MM.1S (cell line): ENCODE measurements at regions not wholly inside any gene's neighbourhood (a gene's known extent, or its start where the extent isn't known, plus 50 kb on each side); places are given as distances from the start of the nearest gene placed in this dataset.

ENCODE experiments used
- DNase-seq: peaks from one replicate; pipeline ENCODE4 v3.0.0-alpha.2; 2015
- H2AFZ ChIP-seq: fragments of 300-600 bp; sonication (generic); 2 replicates; pipeline ENCODE4 v1.6.0; 2016; ENCODE audit warnings: antibody characterized with exemption, low read length
- H3F3A ChIP-seq: fragments of 300-600 bp; sonication (generic); 2 replicates; pipeline ENCODE4 v1.6.1; 2016; ENCODE audit warnings: mild to moderate bottlenecking, antibody characterized with exemption, low read length, moderate library complexity, mixed read lengths; ENCODE audit not compliant: insufficient read depth
- H3K27ac ChIP-seq: fragments of 300-600 bp; sonication (generic); 2 replicates; pipeline ENCODE4 v1.5.1; 2016; ENCODE audit warnings: mild to moderate bottlenecking, low read length
- H3K27me3 ChIP-seq: fragments of 300-600 bp; sonication (generic); replicated peaks from 2 replicates; pipeline ENCODE4 v1.6.0; 2016; ENCODE audit warnings: low read length; ENCODE audit not compliant: insufficient read depth
- H3K36me3 ChIP-seq: fragments of 300-600 bp; sonication (generic); replicated peaks from 2 replicates; pipeline ENCODE4 v1.6.1; 2016; ENCODE audit warnings: mild to moderate bottlenecking, low read length, mixed read lengths; ENCODE audit not compliant: insufficient read depth
- H3K4me1 ChIP-seq: fragments of 300-600 bp; sonication (generic); 2 replicates; pipeline ENCODE4 v1.6.1; 2016; ENCODE audit warnings: low read length, mixed read lengths
- H3K4me2 ChIP-seq: fragments of 300-600 bp; sonication (generic); 2 replicates; pipeline ENCODE4 v1.6.0; 2016; ENCODE audit warnings: low read depth, low read length
- H3K4me3 ChIP-seq: fragments of 300-600 bp; sonication (generic); 2 replicates; pipeline ENCODE4 v1.5.1; 2016; ENCODE audit warnings: low read length, mixed read lengths
- H3K79me2 ChIP-seq: fragments of 300-600 bp; sonication (generic); 2 replicates; pipeline ENCODE4 v1.6.1; 2016; ENCODE audit warnings: mixed run types, low read length, mixed read lengths
- H3K9ac ChIP-seq: fragments of 300-600 bp; sonication (generic); 2 replicates; pipeline ENCODE4 v1.6.1; 2016; ENCODE audit warnings: low read length, mixed read lengths
- H3K9me2 ChIP-seq: fragments of 300-600 bp; sonication (generic); replicated peaks from 2 replicates; pipeline ENCODE4 v1.6.1; 2016; ENCODE audit warnings: mild to moderate bottlenecking, low read length, mixed read lengths; ENCODE audit not compliant: insufficient read depth
- H3K9me3 ChIP-seq: fragments of 300-600 bp; sonication (generic); replicated peaks from 2 replicates; pipeline ENCODE4 v1.6.1; 2016; ENCODE audit warnings: mild to moderate bottlenecking, low read length, mixed read lengths; ENCODE audit not compliant: insufficient read depth
- H4K20me1 ChIP-seq: fragments of 300-600 bp; sonication (generic); 2 replicates; pipeline ENCODE4 v1.6.1; 2016; ENCODE audit warnings: mild to moderate bottlenecking, low read length, moderate library complexity, mixed read lengths; ENCODE audit not compliant: insufficient read depth
- EZH2 ChIP-seq: fragments of 300-600 bp; sonication (generic); optimal IDR thresholded peaks from 2 replicates; pipeline ENCODE3; 2017; ENCODE audit warnings: low read depth, mild to moderate bottlenecking, antibody characterized with exemption, low read length, mixed read lengths
- EZH2phosphoT487 ChIP-seq: fragments of 300-600 bp; sonication (generic); IDR thresholded peaks from 2 replicates; pipeline ENCODE4 v1.6.1; 2018; ENCODE audit warnings: antibody characterized with exemption, low read length
- TF ChIP-seq, protein P1 (sequence below): fragments of 300-600 bp; sonication (generic); IDR thresholded peaks from 2 replicates; pipeline ENCODE4 v1.5.1; 2016; ENCODE audit warnings: antibody characterized with exemption, low read length, mixed read lengths

DNA sequence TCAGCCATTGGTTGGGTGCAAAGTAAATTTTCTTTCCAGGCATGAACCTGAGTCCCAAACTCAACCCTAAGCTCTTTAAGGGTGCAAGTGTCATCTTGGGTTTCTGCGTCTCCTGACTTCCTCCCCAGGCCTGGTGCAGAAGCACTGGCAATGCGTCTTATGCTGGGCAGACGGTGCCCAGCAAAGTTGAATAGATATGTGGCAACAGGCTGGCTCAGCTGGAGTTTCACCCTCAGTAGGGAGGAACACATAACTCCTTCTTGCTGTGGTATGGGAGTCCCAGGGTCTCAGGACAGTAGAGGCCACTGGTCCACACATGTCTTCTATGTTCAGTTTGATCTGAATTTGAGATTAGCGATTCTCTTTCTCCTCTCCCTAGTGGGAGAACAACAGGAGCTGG is 181.3 kb downstream of the RPS24 start:
- Histone ChIP-seq H2AFZ (no peak overlapping the region), H3K9me3 (no peaks in the 10 kb centered on the region), H3K4me2 (no peak overlapping the region), H3K9me2 (no peaks in the 10 kb centered on the region), H4K20me1 (no peaks in the 10 kb centered on the region), H3F3A (no peaks in the 10 kb centered on the region), H3K9ac (no peak overlapping the region), H3K4me3 (no peak overlapping the region), H3K79me2 (no peaks in the 10 kb centered on the region), H3K36me3 (no peaks in the 10 kb centered on the region), H3K27ac (no peak overlapping the region), H3K4me1 (no peaks in the 10 kb centered on the region), H3K27me3 (no peaks in the 10 kb centered on the region)
- DNase-seq = no peak
- TF ChIP-seq EZH2 (no peak), EZH2phosphoT487 (no peak)
- TF ChIP-seq, protein P1, sequence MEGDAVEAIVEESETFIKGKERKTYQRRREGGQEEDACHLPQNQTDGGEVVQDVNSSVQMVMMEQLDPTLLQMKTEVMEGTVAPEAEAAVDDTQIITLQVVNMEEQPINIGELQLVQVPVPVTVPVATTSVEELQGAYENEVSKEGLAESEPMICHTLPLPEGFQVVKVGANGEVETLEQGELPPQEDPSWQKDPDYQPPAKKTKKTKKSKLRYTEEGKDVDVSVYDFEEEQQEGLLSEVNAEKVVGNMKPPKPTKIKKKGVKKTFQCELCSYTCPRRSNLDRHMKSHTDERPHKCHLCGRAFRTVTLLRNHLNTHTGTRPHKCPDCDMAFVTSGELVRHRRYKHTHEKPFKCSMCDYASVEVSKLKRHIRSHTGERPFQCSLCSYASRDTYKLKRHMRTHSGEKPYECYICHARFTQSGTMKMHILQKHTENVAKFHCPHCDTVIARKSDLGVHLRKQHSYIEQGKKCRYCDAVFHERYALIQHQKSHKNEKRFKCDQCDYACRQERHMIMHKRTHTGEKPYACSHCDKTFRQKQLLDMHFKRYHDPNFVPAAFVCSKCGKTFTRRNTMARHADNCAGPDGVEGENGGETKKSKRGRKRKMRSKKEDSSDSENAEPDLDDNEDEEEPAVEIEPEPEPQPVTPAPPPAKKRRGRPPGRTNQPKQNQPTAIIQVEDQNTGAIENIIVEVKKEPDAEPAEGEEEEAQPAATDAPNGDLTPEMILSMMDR = no peak

DNA sequence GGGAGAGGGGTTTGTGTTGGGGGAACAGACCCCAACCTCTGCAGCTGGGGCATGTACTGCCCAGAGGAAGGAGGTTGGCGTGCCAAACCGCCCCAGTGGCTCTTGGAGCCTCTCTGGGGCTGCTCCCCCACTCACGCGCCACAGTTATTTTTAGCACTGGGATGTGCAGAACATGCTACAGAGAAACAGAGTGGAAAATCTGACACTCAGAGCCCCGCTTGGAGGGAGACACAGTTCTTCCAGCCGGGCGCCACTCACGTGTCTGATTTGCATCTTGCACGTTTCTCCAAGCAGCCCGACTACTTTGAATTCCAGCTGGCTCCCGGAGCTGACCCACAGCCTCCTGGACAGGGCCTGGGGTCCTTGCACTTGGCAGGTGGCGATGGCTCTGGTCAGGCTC is 182.0 kb downstream of the RPS24 start:
- H3K9ac ChIP-seq = no peak overlapping the region

DNA sequence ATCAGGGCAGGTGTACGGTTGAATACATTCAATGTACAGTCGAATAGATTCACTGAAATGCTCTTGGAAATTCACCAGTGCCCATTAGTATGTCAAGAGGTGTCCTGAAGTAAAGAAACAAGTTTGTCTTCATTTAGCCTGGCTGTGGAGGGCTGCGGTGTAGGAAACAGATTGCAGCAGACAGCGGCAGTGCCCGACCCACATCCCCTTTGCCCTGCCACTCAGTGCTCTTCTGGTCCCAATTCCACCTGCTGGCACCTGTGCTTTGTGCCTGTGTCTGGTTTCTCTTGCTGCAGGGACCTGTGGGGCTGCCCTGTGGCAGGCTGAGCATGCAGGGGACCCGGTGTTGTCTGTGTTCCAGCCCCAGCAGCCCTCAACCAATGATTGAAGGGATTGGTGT is 183.7 kb downstream of the RPS24 start:
- no peaks in the 10 kb centered on the region for H4K20me1 ChIP-seq
- H3K9me3 ChIP-seq = no peaks in the 10 kb centered on the region
- no peak overlapping the region for H3K9ac ChIP-seq
- H3K4me3 ChIP-seq = no peak overlapping the region
- no peak overlapping the region for H3K27ac ChIP-seq
- H3F3A ChIP-seq = no peaks in the 10 kb centered on the region
- TF ChIP-seq EZH2 (no peak), EZH2phosphoT487 (no peak)
- TF ChIP-seq, protein P1 = no peak
- H3K4me2 ChIP-seq = no peak overlapping the region
- no peaks in the 10 kb centered on the region for H3K4me1 ChIP-seq
- no peaks in the 10 kb centered on the region for H3K36me3 ChIP-seq
- no peaks in the 10 kb centered on the region for H3K79me2 ChIP-seq
- no peak overlapping the region for H2AFZ ChIP-seq
- no peaks in the 10 kb centered on the region for H3K9me2 ChIP-seq
- H3K27me3 ChIP-seq = no peaks in the 10 kb centered on the region
- DNase-seq = no peak

More for the DNA sequence above, 182.0 kb downstream of the RPS24 start:
- Histone ChIP-seq H3K4me3 (no peak overlapping the region), H3K27ac (no peak overlapping the region), H3F3A (no peaks in the 10 kb centered on the region), H3K27me3 (no peaks in the 10 kb centered on the region), H2AFZ (no peak overlapping the region), H4K20me1 (no peaks in the 10 kb centered on the region), H3K36me3 (no peaks in the 10 kb centered on the region), H3K79me2 (no peaks in the 10 kb centered on the region), H3K9me3 (no peaks in the 10 kb centered on the region), H3K4me2 (no peak overlapping the region), H3K9me2 (no peaks in the 10 kb centered on the region), H3K4me1 (no peaks in the 10 kb centered on the region)
- TF ChIP-seq EZH2phosphoT487 (no peak), EZH2 (no peak)
- TF ChIP-seq, protein P1 = no peak
- DNase-seq = no peak
